Tibial nerve (tissue), 3 donors: ENCODE measurements at regions not wholly inside any gene's neighbourhood (a gene's known extent, or its start where the extent isn't known, plus 50 kb on each side); places are given as distances from the start of the nearest gene placed in this dataset.

Experiments used
- CTCF ChIP-seq, 5 experiments: fragments of 200-600 bp in 3 of 5; fragments of 450-650 bp in 2 of 5; sonication (generic) in 3 of 5; IDR thresholded peaks; one replicate each; pipeline ENCODE4 v1.5.1; 2016 to 2019; ENCODE audit warnings: antibody characterized with exemption in 5 of 5, mild to moderate bottlenecking in 3 of 5, moderate library complexity in 2 of 5
- POLR2A ChIP-seq, 2 donors: fragments of 450-650 bp; IDR thresholded peaks; one replicate each; pipeline ENCODE4 v1.6.1; 2017; ENCODE audit warnings: antibody characterized with exemption in 2 of 2, mild to moderate bottlenecking in 2 of 2, moderate library complexity in 2 of 2

DNA sequence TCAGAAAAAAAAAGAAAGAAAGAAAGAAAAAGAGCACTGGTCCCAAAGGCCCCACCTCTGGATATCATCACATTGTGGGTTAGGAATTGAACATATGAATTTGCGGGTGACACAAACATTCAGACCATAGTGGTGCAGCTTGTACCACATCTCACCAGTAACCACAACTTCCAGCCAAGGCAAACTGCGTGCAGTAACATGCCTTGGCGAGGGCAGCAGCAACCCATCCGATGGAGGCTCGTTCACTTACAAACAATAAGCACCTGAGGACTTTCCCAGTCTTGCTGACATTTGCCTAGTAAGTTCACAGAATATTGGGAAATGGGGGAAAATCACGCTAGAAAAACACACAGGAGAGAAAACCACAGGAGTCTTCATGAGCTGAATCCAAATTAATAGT lies 508.1 kb downstream of the ZNF608 start:
- TF ChIP-seq CTCF (IDR thresholded peaks at IDR 0.05) (no peak), POLR2A (IDR thresholded peaks at IDR 0.05) (no peak)
